A549 (cell line): ENCODE measurements at regions not wholly inside any gene's neighbourhood (a gene's known extent, or its start where the extent isn't known, plus 50 kb on each side); places are given as distances from the start of the nearest gene placed in this dataset.

Experiments used
- ATAC-seq, 2 experiments: fragments of 200-7000 bp in 1 of 2; fragments of >200 bp in 1 of 2; cut with Nextera tagmentation in 1 of 2; cut with Tn5 transposase in 1 of 2; 3 replicates each; pipeline versions ENCODE4 v1.8.0 to v1.9.1; 2018 to 2020; ENCODE audit warnings: mild to moderate bottlenecking in 1 of 2, moderate library complexity in 1 of 2
- CTCF ChIA-PET: fragments of 300-600 bp; sonication (Branson Sonifier 250); formaldehyde crosslinking; extraction: SDS; loops from one replicate; lab custom pipeline; 2021; ENCODE audit warnings: antibody characterized with exemption, inconsistent platforms; lab: Yijun Ruan, JAX
- POLR2A ChIA-PET: fragments of 350-600 bp; formaldehyde crosslinking; extraction: SDS; loops from one replicate; lab custom pipeline; 2021; ENCODE audit warnings: antibody characterized with exemption, inconsistent platforms; lab: Yijun Ruan, JAX
- DNase-seq, 2 experiments: peaks; one replicate each; pipeline versions ENCODE4 v3.0.0 to v3.0.0-alpha.2; 2011 to 2016; ENCODE audit warnings: low read depth in 1 of 2, low spot score in 1 of 2
- FAIRE-seq: peaks from 2 replicates; lab custom pipeline; 2011; peaks lifted over from hg19 to GRCh38; lab: Jason Lieb, UNC
- H3K27ac ChIP-seq, 2 experiments: fragments of >200 bp; sonication (Bioruptor Twin); formaldehyde crosslinking; 3 replicates each; pipeline ENCODE4 v1.5.1; 2016 to 2017
- H3K4me1 ChIP-seq: fragments of >200 bp; sonication (Bioruptor Twin); formaldehyde crosslinking; 3 replicates; pipeline ENCODE4 v1.6.1; 2016
- H3K4me2 ChIP-seq: fragments of >200 bp; sonication (Bioruptor Twin); formaldehyde crosslinking; 3 replicates; pipeline ENCODE4 v1.6.1; 2016
- H3K4me3 ChIP-seq: fragments of >200 bp; sonication (Bioruptor Twin); formaldehyde crosslinking; 3 replicates; pipeline ENCODE4 v1.5.1; 2016
- H3K9me3 ChIP-seq: fragments of >200 bp; sonication (Bioruptor Twin); formaldehyde crosslinking; 3 replicates; pipeline ENCODE4 v1.6.1; 2016
- BHLHE40 ChIP-seq: IDR thresholded peaks from 2 replicates; pipeline ENCODE4 v1.6.1; 2012; ENCODE audit warnings: low read depth, low read length, inconsistent platforms
- CHD2 ChIP-seq: fragments of 150-350 bp; IDR thresholded peaks from 2 replicates; pipeline ENCODE4 v1.6.1; 2014; ENCODE audit warnings: low read length; ENCODE audit not compliant: partially characterized antibody
- CHD4 ChIP-seq: fragments of 200-600 bp; sonication (generic); IDR thresholded peaks from 2 replicates; pipeline ENCODE4 v1.6.1; 2016; ENCODE audit warnings: antibody characterized with exemption, mild to moderate bottlenecking, borderline replicate concordance
- EHF ChIP-seq: fragments of 250-450 bp; sonication (Bioruptor Pico); IDR thresholded peaks from 2 replicates; pipeline ENCODE4 v1.5.0; 2020; ENCODE audit warnings: mild to moderate bottlenecking
- EP300 ChIP-seq, 2 experiments: fragments of >200 bp; sonication (Bioruptor Twin); formaldehyde crosslinking; IDR thresholded peaks; 2 replicates in 1 of 2; 3 replicates in 1 of 2; pipeline ENCODE4 v1.6.1; 2016 to 2017
- FOSB ChIP-seq: fragments of 250-450 bp; sonication (Bioruptor Pico); IDR thresholded peaks from 2 replicates; pipeline ENCODE4 v1.5.0; 2020; ENCODE audit warnings: mild to moderate bottlenecking, moderate library complexity
- HEYL ChIP-seq: fragments of 250-450 bp; sonication (Bioruptor Pico); IDR thresholded peaks from 2 replicates; pipeline ENCODE4 v1.8.0; 2021; ENCODE audit warnings: mild to moderate bottlenecking, moderate library complexity
- JUNB ChIP-seq: fragments of >200 bp; sonication (Bioruptor Twin); formaldehyde crosslinking; IDR thresholded peaks from 2 replicates; pipeline ENCODE4 v1.6.1; 2016
- KDM5A ChIP-seq: fragments of 200-600 bp; sonication (generic); IDR thresholded peaks from 2 replicates; pipeline ENCODE4 v1.6.1; 2016; ENCODE audit warnings: antibody characterized with exemption, mild to moderate bottlenecking
- NFE2L2 ChIP-seq: fragments of 150-350 bp; conservative IDR thresholded peaks from 2 replicates; pipeline ENCODE4 v1.6.1; 2014; ENCODE audit warnings: low read length
- NPAS2 ChIP-seq: fragments of 250-450 bp; sonication (Bioruptor Pico); IDR thresholded peaks from 2 replicates; pipeline ENCODE4 v1.8.0; 2022; ENCODE audit warnings: mild to moderate bottlenecking, moderate library complexity, borderline replicate concordance
- PHF8 ChIP-seq: fragments of 200-600 bp; sonication (generic); IDR thresholded peaks from 2 replicates; pipeline ENCODE4 v1.6.1; 2016; ENCODE audit warnings: low read depth, mild to moderate bottlenecking, antibody characterized with exemption, moderate library complexity, borderline replicate concordance
- POLR2A ChIP-seq: IDR thresholded peaks from 2 replicates; pipeline ENCODE4 v1.6.1; 2012; ENCODE audit warnings: mild to moderate bottlenecking, low read length
- POLR2AphosphoS2 ChIP-seq: conservative IDR thresholded peaks from 2 replicates; pipeline ENCODE4 v1.6.1; 2012; ENCODE audit warnings: low read length, improper control_type of control experiment, inconsistent platforms
- RAD21 ChIP-seq, 2 experiments: fragments of >200 bp in 1 of 2; sonication (Bioruptor Twin) in 1 of 2; formaldehyde crosslinking in 1 of 2; IDR thresholded peaks in 1 of 2; conservative IDR thresholded peaks in 1 of 2; 2 replicates in 1 of 2; 3 replicates in 1 of 2; pipeline ENCODE4 v1.6.1; 2012 to 2018; ENCODE audit warnings: inconsistent platforms in 1 of 2
- RFX5 ChIP-seq: fragments of 450-650 bp; IDR thresholded peaks from 2 replicates; pipeline ENCODE4 v1.7.1; 2014; ENCODE audit warnings: antibody characterized with exemption, mild to moderate bottlenecking, moderate library complexity
- RNF2 ChIP-seq: fragments of 200-600 bp; sonication (generic); IDR thresholded peaks from 2 replicates; pipeline ENCODE4 v1.6.1; 2016; ENCODE audit warnings: low read depth, mild to moderate bottlenecking, antibody characterized with exemption, moderate library complexity, borderline replicate concordance
- SMC3 ChIP-seq: fragments of >200 bp; sonication (Bioruptor Twin); formaldehyde crosslinking; IDR thresholded peaks from 3 replicates; pipeline ENCODE4 v1.6.1; 2018; ENCODE audit warnings: inconsistent platforms
- TP53 ChIP-seq: fragments of 250-450 bp; sonication (Bioruptor Pico); IDR thresholded peaks from 2 replicates; pipeline ENCODE4 v1.5.0; 2021; ENCODE audit warnings: mild to moderate bottlenecking, moderate library complexity
- ZC3H11A ChIP-seq: fragments of 450-650 bp; IDR thresholded peaks from 2 replicates; pipeline ENCODE4 v1.6.1; 2014; ENCODE audit warnings: antibody characterized with exemption, mild to moderate bottlenecking
- WGBS: methylation state at CpG from one replicate; pipeline ENCODE4 v1.1.6; 2017; ENCODE audit errors: missing lambda C conversion rate; 5-methylcytosine and 5-hydroxymethylcytosine counted together
- TF ChIP-seq, protein P1 (sequence below): fragments of 250-450 bp; sonication (Bioruptor Pico); IDR thresholded peaks from 2 replicates; pipeline ENCODE4 v1.5.0; 2020; ENCODE audit warnings: low read depth, mild to moderate bottlenecking, moderate library complexity
- TF ChIP-seq, protein P2 (sequence below): fragments of 200-600 bp; sonication (generic); IDR thresholded peaks from 2 replicates; pipeline ENCODE4 v1.6.1; 2016; ENCODE audit warnings: antibody characterized with exemption, mild to moderate bottlenecking, moderate library complexity
- TF ChIP-seq, protein P3 (sequence below): fragments of >200 bp; sonication (Bioruptor Twin); formaldehyde crosslinking; IDR thresholded peaks from 3 replicates; pipeline ENCODE4 v1.6.1; 2016
- TF ChIP-seq, protein P4 (sequence below): IDR thresholded peaks from 2 replicates; pipeline ENCODE4 v1.6.1; 2012
- TF ChIP-seq, protein P5 (sequence below): fragments of 250-450 bp; sonication (Bioruptor Pico); IDR thresholded peaks from 2 replicates; pipeline ENCODE4 v1.5.0; 2021; ENCODE audit warnings: mild to moderate bottlenecking, moderate library complexity, borderline replicate concordance

DNA sequence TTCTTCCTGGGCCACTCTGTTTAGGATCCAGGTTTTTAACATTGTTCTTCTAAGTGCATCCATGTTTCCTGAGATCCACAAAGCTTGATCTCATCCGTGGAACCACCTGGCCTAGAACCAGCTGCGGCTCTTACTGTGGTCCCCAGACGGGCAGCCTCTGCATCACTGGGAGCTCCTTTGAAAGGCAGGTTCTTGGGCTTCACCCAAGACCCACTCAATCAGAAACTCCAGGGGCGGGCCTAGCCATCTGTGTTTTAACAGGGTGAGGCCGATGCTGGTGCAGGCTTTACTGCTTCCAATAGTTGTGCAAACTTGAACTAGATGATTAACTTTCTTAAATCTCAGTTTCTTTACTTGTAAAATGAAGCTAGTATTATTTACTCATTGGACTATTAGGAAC, 605.7 kb downstream of the FGF9 start:
- CTCF ChIA-PET = no interaction called here
- H3K4me1 ChIP-seq = no peaks in the 10 kb centered on the region

DNA sequence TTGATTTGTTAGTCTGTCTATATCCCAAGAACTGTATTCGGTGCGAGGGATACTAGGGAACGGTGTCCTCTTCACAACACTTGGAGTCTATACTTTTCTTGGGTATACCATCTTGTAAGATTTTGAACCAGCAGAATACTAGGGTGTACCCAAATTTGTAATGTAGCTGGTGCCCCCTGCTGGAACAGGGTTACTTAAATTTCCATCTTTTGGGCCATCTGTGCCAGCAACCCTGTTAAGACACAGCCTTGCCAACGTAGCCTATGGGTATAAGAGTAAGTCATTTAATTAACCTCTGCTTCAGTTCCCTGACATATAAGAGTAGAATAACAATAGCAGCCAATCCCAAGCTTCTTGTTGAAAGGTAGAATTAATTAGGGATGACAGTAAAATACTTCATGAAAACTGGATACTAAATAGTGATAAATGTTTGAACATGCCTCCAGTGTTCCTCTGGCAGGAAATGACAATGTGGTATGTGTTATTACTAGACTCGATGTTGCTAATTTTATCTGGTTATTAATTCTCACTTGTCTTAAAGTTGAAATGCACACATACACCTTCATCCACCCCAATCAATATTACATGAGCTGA, 607.6 kb downstream of the FGF9 start:
- ATAC-seq (no peak), DNase-seq (peak in 1 of 2 experiments; percentile 11), FAIRE-seq (no peak)
- H3K4me2 ChIP-seq = no peak overlapping the region
- CTCF ChIA-PET = interaction anchor here (1.1 kb wide), 1 partner anchor 641 kb away, joined by 4 read pairs; no protein-coding TSS in a partner anchor
- no peak overlapping the region for H3K4me3 ChIP-seq
- TF ChIP-seq NFE2L2 (no peak), RAD21 (conservative IDR thresholded peaks at IDR 0.05 in 1 of 2, IDR thresholded peaks at IDR 0.05 in 1 of 2) (peak in 1 of 2 experiments; percentile 34; a peak in 2 of 5 replicates), EP300 (IDR thresholded peaks at IDR 0.05) (no peak), SMC3 (peak; percentile 21; the same call in 1 of the 3 replicates), POLR2A (no peak), CHD2 (no peak), HEYL (no peak)
- TF ChIP-seq, protein P1, sequence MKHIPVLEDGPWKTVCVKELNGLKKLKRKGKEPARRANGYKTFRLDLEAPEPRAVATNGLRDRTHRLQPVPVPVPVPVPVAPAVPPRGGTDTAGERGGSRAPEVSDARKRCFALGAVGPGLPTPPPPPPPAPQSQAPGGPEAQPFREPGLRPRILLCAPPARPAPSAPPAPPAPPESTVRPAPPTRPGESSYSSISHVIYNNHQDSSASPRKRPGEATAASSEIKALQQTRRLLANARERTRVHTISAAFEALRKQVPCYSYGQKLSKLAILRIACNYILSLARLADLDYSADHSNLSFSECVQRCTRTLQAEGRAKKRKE (CRISPR knock-in tag) = no peak
- no peaks in the 10 kb centered on the region for H3K4me1 ChIP-seq
- 39% methylated on average over 5 of the region's 5 CpGs for WGBS
- no peak overlapping the region for H3K27ac ChIP-seq
- no peaks in the 10 kb centered on the region for H3K9me3 ChIP-seq
- POLR2A ChIA-PET = no interaction called here

More for the DNA sequence above, 605.7 kb downstream of the FGF9 start:
- no peak for TF ChIP-seq EHF (CRISPR knock-in tag)
- no peak for TF ChIP-seq KDM5A
- TF ChIP-seq, protein P2, sequence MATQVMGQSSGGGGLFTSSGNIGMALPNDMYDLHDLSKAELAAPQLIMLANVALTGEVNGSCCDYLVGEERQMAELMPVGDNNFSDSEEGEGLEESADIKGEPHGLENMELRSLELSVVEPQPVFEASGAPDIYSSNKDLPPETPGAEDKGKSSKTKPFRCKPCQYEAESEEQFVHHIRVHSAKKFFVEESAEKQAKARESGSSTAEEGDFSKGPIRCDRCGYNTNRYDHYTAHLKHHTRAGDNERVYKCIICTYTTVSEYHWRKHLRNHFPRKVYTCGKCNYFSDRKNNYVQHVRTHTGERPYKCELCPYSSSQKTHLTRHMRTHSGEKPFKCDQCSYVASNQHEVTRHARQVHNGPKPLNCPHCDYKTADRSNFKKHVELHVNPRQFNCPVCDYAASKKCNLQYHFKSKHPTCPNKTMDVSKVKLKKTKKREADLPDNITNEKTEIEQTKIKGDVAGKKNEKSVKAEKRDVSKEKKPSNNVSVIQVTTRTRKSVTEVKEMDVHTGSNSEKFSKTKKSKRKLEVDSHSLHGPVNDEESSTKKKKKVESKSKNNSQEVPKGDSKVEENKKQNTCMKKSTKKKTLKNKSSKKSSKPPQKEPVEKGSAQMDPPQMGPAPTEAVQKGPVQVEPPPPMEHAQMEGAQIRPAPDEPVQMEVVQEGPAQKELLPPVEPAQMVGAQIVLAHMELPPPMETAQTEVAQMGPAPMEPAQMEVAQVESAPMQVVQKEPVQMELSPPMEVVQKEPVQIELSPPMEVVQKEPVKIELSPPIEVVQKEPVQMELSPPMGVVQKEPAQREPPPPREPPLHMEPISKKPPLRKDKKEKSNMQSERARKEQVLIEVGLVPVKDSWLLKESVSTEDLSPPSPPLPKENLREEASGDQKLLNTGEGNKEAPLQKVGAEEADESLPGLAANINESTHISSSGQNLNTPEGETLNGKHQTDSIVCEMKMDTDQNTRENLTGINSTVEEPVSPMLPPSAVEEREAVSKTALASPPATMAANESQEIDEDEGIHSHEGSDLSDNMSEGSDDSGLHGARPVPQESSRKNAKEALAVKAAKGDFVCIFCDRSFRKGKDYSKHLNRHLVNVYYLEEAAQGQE = no peak
- no peak for TF ChIP-seq RFX5
- TF ChIP-seq CHD4 = no peak
- no peak for TF ChIP-seq JUNB
- TF ChIP-seq, protein P3, sequence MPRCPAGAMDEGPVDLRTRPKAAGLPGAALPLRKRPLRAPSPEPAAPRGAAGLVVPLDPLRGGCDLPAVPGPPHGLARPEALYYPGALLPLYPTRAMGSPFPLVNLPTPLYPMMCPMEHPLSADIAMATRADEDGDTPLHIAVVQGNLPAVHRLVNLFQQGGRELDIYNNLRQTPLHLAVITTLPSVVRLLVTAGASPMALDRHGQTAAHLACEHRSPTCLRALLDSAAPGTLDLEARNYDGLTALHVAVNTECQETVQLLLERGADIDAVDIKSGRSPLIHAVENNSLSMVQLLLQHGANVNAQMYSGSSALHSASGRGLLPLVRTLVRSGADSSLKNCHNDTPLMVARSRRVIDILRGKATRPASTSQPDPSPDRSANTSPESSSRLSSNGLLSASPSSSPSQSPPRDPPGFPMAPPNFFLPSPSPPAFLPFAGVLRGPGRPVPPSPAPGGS = no peak
- TF ChIP-seq POLR2AphosphoS2 = no peak
- TF ChIP-seq FOSB (CRISPR knock-in tag) = no peak
- no peak for TF ChIP-seq PHF8
- no peak for TF ChIP-seq ZC3H11A
- no peak for TF ChIP-seq BHLHE40
- TF ChIP-seq NPAS2 (CRISPR knock-in tag) = no peak
- no peak for TF ChIP-seq RNF2
- TF ChIP-seq RAD21 (conservative IDR thresholded peaks at IDR 0.05 in 1 of 2, IDR thresholded peaks at IDR 0.05 in 1 of 2) = no peak
- TF ChIP-seq, protein P4, sequence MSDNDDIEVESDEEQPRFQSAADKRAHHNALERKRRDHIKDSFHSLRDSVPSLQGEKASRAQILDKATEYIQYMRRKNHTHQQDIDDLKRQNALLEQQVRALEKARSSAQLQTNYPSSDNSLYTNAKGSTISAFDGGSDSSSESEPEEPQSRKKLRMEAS = no peak
- TF ChIP-seq, protein P5, sequence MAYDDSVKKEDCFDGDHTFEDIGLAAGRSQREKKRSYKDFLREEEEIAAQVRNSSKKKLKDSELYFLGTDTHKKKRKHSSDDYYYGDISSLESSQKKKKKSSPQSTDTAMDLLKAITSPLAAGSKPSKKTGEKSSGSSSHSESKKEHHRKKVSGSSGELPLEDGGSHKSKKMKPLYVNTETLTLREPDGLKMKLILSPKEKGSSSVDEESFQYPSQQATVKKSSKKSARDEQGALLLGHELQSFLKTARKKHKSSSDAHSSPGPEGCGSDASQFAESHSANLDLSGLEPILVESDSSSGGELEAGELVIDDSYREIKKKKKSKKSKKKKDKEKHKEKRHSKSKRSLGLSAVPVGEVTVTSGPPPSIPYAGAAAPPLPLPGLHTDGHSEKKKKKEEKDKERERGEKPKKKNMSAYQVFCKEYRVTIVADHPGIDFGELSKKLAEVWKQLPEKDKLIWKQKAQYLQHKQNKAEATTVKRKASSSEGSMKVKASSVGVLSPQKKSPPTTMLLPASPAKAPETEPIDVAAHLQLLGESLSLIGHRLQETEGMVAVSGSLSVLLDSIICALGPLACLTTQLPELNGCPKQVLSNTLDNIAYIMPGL = no peak
- TF ChIP-seq TP53 (CRISPR knock-in tag) = no peak
- ATAC-seq = no peak
- Histone ChIP-seq H3K4me2 (no peak overlapping the region), H3K4me3 (no peak overlapping the region), H3K9me3 (no peaks in the 10 kb centered on the region), H3K27ac (no peak overlapping the region)
- no peak for DNase-seq
- WGBS = 28% methylated on average over 5 of the region's 5 CpGs
- FAIRE-seq = no peak
- POLR2A ChIA-PET = no interaction called here
